Thyroid gland (tissue), 4 donors: ENCODE measurements at regions not wholly inside any gene's neighbourhood (a gene's known extent, or its start where the extent isn't known, plus 50 kb on each side); places are given as distances from the start of the nearest gene placed in this dataset.

Source experiments
- CTCF ChIP-seq, 6 experiments: fragments of 200-600 bp in 3 of 6; fragments of 450-650 bp in 3 of 6; sonication (generic) in 3 of 6; IDR thresholded peaks; one replicate each; pipeline ENCODE4 v1.5.1; 2016 to 2019; ENCODE audit warnings: antibody characterized with exemption in 6 of 6, mild to moderate bottlenecking in 2 of 6, inconsistent platforms in 1 of 6, moderate library complexity in 1 of 6
- POLR2A ChIP-seq, 2 donors: fragments of 450-650 bp; IDR thresholded peaks; one replicate each; pipeline ENCODE4 v1.6.1; 2017; ENCODE audit warnings: antibody characterized with exemption in 2 of 2, mild to moderate bottlenecking in 2 of 2, moderate library complexity in 1 of 2

- TF ChIP-seq CTCF (IDR thresholded peaks at IDR 0.05) (no peak), POLR2A (IDR thresholded peaks at IDR 0.05) (no peak)
These were observed 146.7 kb downstream of the PCDH7 start for GRCh38 chr4:30866907-30867306.
